HG03060 (cell line): ENCODE measurements at regions not wholly inside any gene's neighbourhood (a gene's known extent, or its start where the extent isn't known, plus 50 kb on each side); places are given as distances from the start of the nearest gene placed in this dataset.
"Not testable (repeated sequence)": the region's sequence is repeated elsewhere in the genome, so short reads cannot be mapped to it uniquely, and the experiment has no call there.

Experiments used
- ATAC-seq: cut with Tn5 transposase; IDR thresholded peaks from one replicate; pipeline ENCODE4 v1.9.1; 2021; ENCODE audit warnings: low read depth, moderate number of reproducible peaks; ENCODE audit not compliant: unreplicated experiment

DNA sequence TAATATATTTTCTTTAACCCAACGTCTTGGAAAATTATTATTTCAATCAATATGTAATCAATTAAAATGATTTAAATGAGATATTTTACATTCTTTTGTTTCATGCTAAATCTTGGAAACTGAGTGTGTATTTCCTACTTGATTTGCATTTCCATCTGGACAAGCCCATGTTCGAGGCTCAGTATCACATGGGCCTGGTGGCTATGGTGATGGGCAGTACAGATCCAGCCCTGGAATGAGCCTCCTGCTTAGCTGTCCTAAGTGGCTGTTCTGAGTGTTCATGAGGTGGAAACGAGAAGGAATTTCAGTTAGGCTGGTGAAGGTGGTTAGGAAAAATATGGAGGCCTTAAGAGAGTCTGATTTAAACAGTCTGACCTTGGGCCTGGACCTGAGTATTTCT lies 73.0 kb upstream of the ATXN1 start:
- no peak for ATAC-seq

- ATAC-seq, result no peak
These were observed 71.5 kb upstream of the ATXN1 start for GRCh38 chr6:16832721-16833120.

DNA sequence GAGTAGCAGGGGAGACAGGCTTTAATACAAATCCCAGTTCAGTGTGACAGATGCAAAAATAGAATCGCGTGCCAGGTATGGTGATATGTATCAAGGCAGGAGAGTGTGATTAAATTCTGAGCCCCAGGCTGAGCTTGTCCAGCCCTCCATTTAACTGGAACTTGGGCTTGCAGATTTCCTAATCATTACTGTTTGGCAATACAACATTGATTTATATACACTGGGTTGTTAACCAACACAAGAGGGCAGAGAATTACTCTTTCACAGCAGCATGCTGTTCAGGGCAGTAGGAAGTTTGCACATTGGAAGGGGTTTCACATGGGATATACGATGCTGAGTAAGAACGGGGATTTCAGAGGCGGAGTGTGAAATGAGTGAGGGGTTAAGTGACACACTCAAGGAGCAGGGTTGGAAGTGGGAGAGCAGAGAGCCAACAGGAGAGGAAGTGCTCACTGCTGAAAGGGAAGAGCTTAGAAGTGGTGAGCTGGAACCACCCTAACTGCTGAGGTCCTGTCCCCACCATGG lies 70.8 kb upstream of the ATXN1 start:
- ATAC-seq, result no peak

- ATAC-seq, result no peak
These were observed 69.9 kb upstream of the ATXN1 start for GRCh38 chr6:16831136-16831535.

- no peak for ATAC-seq
These were observed 66.8 kb upstream of the ATXN1 start for GRCh38 chr6:16828058-16828457.

- no peak for ATAC-seq
These were observed 66.4 kb upstream of the ATXN1 start for GRCh38 chr6:16827627-16828026.

- no peak for ATAC-seq
These were observed 64.5 kb upstream of the ATXN1 start for GRCh38 chr6:16825784-16826183.

DNA sequence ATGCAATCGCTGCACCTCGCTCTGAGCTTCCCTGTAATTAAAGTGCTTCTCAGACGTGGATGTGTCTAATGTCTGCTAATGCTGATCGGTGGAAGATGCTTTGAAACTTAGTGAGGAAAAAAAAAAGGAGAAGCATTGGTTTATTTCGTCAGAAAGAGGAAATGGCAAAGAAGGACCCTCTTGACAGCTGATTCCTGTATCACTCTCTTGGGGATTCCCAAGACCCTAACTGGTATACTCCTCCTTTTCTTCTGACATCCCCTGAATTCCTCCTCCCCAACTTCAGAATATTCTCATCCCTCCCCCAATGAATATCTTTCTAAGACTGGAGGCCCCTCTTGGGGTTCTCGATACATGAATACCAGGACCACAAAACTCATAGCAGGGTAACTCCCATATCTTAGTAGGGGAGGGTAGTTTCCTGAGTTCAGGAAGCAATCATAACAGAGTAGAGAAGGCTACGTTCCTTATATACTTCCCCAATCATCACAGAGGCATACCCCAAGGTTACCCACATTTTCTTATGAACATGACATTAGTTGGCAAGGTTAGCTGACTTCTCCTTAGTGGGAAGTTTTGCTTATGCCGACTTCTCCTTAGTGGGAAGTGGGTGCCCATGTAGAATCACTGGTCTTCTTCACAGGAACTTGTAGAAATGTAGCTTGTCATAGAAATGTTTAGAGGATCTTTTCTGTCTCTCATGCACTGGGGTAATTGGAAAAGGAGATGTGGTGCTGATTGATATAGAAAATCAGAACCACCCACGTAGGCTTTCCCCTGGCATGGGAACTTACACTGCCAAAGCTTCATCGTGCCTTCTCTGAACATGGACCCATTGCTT lies 63.8 kb upstream of the ATXN1 start:
- no peak for ATAC-seq

GRCh38 chr6:16823718-16824352 lies 62.6 kb upstream of the ATXN1 start:
- no peak for ATAC-seq

- no peak for ATAC-seq
These were observed 61.9 kb upstream of the ATXN1 start for GRCh38 chr6:16822975-16823717.

GRCh38 chr6:16822529-16822928 lies 61.3 kb upstream of the ATXN1 start:
- ATAC-seq, result no peak

- no peak for ATAC-seq
These were observed 60.6 kb upstream of the ATXN1 start for GRCh38 chr6:16821834-16822264.

GRCh38 chr6:16820262-16820661 lies 59.0 kb upstream of the ATXN1 start:
- ATAC-seq, result not testable (repeated sequence)

GRCh38 chr6:16819752-16820151 lies 58.5 kb upstream of the ATXN1 start:
- ATAC-seq, result no peak

GRCh38 chr6:16818992-16819626 lies 57.8 kb upstream of the ATXN1 start:
- ATAC-seq, result no peak

GRCh38 chr6:16817594-16817993 lies 56.3 kb upstream of the ATXN1 start:
- no peak for ATAC-seq

DNA sequence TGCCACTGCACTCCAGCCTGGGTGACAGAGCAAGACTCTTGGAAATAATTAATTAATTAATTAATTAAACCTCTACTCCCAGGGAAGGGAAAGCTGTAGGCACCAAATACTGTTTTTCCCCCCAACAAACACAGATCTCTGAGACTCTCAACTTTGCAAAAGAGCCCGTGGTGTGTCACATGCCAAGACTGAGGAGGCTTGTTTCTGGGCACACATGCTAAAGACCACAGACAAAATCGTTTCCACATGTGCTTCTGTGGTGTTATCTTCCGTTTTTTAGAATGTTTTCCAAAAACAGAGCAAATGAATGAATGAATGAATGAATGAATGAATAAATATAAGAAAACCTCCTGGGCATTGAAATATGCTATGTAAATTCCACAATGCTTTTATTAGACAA lies 55.6 kb upstream of the ATXN1 start:
- ATAC-seq, result no peak

GRCh38 chr6:16812993-16813392 lies 51.7 kb upstream of the ATXN1 start:
- no peak for ATAC-seq

DNA sequence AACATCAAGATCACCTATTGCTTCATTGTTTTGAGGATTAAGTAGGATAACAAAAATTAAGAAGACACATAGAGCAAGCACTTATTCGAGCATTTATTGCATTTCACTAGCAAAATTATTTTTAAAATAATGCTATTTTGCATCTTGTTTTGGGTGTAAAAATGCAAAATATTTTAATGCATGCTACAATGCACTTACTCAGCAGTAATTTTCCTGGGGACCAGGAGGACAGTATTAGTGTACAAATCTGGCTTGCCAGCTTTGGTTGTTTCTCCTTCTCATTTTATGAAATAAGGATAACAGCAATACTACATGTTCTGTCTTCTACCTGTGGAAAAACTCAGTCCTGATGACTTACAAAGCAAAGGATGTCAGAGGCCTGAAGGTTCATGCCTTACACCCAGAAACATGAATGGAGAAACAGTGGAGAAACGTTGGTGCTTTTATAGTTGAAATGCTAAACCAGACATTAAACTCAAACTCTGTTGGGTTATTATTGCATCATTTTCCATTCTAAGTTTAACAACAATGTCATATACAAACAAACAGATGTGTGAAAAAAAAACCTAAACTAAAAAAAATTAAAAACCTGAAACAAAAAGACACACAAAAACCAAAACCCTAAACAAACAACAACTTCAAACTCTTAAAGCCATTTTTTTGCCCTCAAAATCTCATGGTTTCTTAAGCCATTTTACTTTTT lies 50.2 kb upstream of the ATXN1 start:
- no peak for ATAC-seq
